Epithelial cell of esophagus (primary cell): ENCODE measurements at regions not wholly inside any gene's neighbourhood (a gene's known extent, or its start where the extent isn't known, plus 50 kb on each side); places are given as distances from the start of the nearest gene placed in this dataset.

Experiments used
- DNase-seq: peaks from one replicate; pipeline ENCODE4 v3.0.0; 2010; ENCODE audit warnings: low read depth
- H3K4me3 ChIP-seq: 2 replicates; pipeline ENCODE4 v1.5.1; 2011; ENCODE audit warnings: mild to moderate bottlenecking, low read length, control low read depth
- CTCF ChIP-seq: IDR thresholded peaks from 2 replicates; pipeline ENCODE4 v1.5.1; 2011; ENCODE audit warnings: low read depth, mild to moderate bottlenecking, low read length, control low read depth, inconsistent platforms; ENCODE audit not compliant: insufficient read depth; ENCODE audit errors: missing control alignments

GRCh38 chr11:110028921-110029320 is 64.3 kb upstream of the ZC3H12C start:
- no peak overlapping the region for H3K4me3 ChIP-seq
- no peak for DNase-seq
- no peak for TF ChIP-seq CTCF

- DNase-seq = no peak
- TF ChIP-seq CTCF = no peak
- no peak overlapping the region for H3K4me3 ChIP-seq
Observed at GRCh38 chr11:110029714-110030113, 63.5 kb upstream of the ZC3H12C start.

GRCh38 chr11:110031171-110031570 is 62.0 kb upstream of the ZC3H12C start:
- no peak for TF ChIP-seq CTCF
- H3K4me3 ChIP-seq = no peak overlapping the region
- no peak for DNase-seq

- H3K4me3 ChIP-seq = no peak overlapping the region
- TF ChIP-seq CTCF = no peak
- DNase-seq = no peak
Observed at GRCh38 chr11:110032259-110032658, 60.9 kb upstream of the ZC3H12C start.

GRCh38 chr11:110032957-110033570 is 60.1 kb upstream of the ZC3H12C start:
- TF ChIP-seq CTCF = no peak
- peak; percentile 67 for DNase-seq
- no peak overlapping the region for H3K4me3 ChIP-seq

GRCh38 chr11:110034806-110035205 is 58.4 kb upstream of the ZC3H12C start:
- H3K4me3 ChIP-seq = no peak overlapping the region
- no peak for DNase-seq
- no peak for TF ChIP-seq CTCF

GRCh38 chr11:110035357-110035756 is 57.8 kb upstream of the ZC3H12C start:
- H3K4me3 ChIP-seq = no peak overlapping the region
- no peak for TF ChIP-seq CTCF
- no peak for DNase-seq
